22Rv1 (cell line): ENCODE measurements at regions not wholly inside any gene's neighbourhood (a gene's known extent, or its start where the extent isn't known, plus 50 kb on each side); places are given as distances from the start of the nearest gene placed in this dataset.
"Not testable (repeated sequence)": the region's sequence is repeated elsewhere in the genome, so short reads cannot be mapped to it uniquely, and the experiment has no call there.

Source experiments
- H3K27ac ChIP-seq: fragments of 450-650 bp; 2 replicates; pipeline ENCODE4 v1.5.1; 2017
- CTCF ChIP-seq: fragments of 450-650 bp; IDR thresholded peaks from 2 replicates; pipeline ENCODE4 v1.5.1; 2017; ENCODE audit warnings: mild to moderate bottlenecking
- ZFX ChIP-seq: fragments of 450-650 bp; IDR thresholded peaks from 2 replicates; pipeline ENCODE4 v1.6.1; 2017; ENCODE audit warnings: antibody characterized with exemption, borderline replicate concordance

- no peak overlapping the region for H3K27ac ChIP-seq
- TF ChIP-seq ZFX (no peak), CTCF (no peak)
Measured at GRCh38 chr1:222004034-222004433, 262.1 kb upstream of the DUSP10 start.

- TF ChIP-seq ZFX (no peak), CTCF (no peak)
- no peak overlapping the region for H3K27ac ChIP-seq
Measured at GRCh38 chr1:222002503-222002902, 260.6 kb upstream of the DUSP10 start.

GRCh38 chr1:222000131-222000530, 258.2 kb upstream of the DUSP10 start:
- no peak overlapping the region for H3K27ac ChIP-seq
- TF ChIP-seq ZFX = no peak
- no peak for TF ChIP-seq CTCF

- TF ChIP-seq CTCF (no peak), ZFX (no peak)
- H3K27ac ChIP-seq = no peak overlapping the region
Measured at GRCh38 chr1:221998781-221999180, 256.9 kb upstream of the DUSP10 start.

GRCh38 chr1:221998186-221998612, 256.3 kb upstream of the DUSP10 start:
- no peak overlapping the region for H3K27ac ChIP-seq
- no peak for TF ChIP-seq ZFX
- TF ChIP-seq CTCF = no peak

- H3K27ac ChIP-seq = not testable (repeated sequence)
Measured at GRCh38 chr1:221997012-221997411, 255.1 kb upstream of the DUSP10 start.

GRCh38 chr1:221994939-221995338, 253.1 kb upstream of the DUSP10 start:
- TF ChIP-seq ZFX = no peak
- no peak for TF ChIP-seq CTCF
- no peak overlapping the region for H3K27ac ChIP-seq

- TF ChIP-seq ZFX (no peak), CTCF (no peak)
- no peak overlapping the region for H3K27ac ChIP-seq
Measured at GRCh38 chr1:221994274-221994698, 252.4 kb upstream of the DUSP10 start.
